ENCODE measurements at regions not wholly inside any gene's neighbourhood (a gene's known extent, or its start where the extent isn't known, plus 50 kb on each side); places are given as distances from the start of the nearest gene placed in this dataset.

- TF ChIP-seq, protein P1, sequence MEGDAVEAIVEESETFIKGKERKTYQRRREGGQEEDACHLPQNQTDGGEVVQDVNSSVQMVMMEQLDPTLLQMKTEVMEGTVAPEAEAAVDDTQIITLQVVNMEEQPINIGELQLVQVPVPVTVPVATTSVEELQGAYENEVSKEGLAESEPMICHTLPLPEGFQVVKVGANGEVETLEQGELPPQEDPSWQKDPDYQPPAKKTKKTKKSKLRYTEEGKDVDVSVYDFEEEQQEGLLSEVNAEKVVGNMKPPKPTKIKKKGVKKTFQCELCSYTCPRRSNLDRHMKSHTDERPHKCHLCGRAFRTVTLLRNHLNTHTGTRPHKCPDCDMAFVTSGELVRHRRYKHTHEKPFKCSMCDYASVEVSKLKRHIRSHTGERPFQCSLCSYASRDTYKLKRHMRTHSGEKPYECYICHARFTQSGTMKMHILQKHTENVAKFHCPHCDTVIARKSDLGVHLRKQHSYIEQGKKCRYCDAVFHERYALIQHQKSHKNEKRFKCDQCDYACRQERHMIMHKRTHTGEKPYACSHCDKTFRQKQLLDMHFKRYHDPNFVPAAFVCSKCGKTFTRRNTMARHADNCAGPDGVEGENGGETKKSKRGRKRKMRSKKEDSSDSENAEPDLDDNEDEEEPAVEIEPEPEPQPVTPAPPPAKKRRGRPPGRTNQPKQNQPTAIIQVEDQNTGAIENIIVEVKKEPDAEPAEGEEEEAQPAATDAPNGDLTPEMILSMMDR (IDR thresholded peaks at IDR 0.05): no peak
- no peak for TF ChIP-seq ZFX (IDR thresholded peaks at IDR 0.05; ENCODE audit: borderline replicate concordance)
These were observed 801.7 kb downstream of the BRD1 start for GRCh38 chr22:49025791-49026493.
